HFFc6 (cell line): ENCODE measurements at regions not wholly inside any gene's neighbourhood (a gene's known extent, or its start where the extent isn't known, plus 50 kb on each side); places are given as distances from the start of the nearest gene placed in this dataset.

Experiments
- DNase-seq: peaks from one replicate; pipeline ENCODE4 v3.0.0-alpha.2; 2018
- H3K27ac Mint-ChIP-seq: 2 replicates; pipeline ENCODE4 v1.8.0; 2020; ENCODE audit warnings: mild to moderate bottlenecking, mixed read lengths
- H3K27me3 Mint-ChIP-seq: 2 replicates; pipeline ENCODE4 v1.8.0; 2021; ENCODE audit warnings: mild to moderate bottlenecking, moderate library complexity, mixed read lengths; ENCODE audit not compliant: insufficient read depth
- H3K36me3 Mint-ChIP-seq: 2 replicates; pipeline ENCODE4 v1.8.0; 2021; ENCODE audit warnings: low read depth, mixed read lengths
- H3K4me1 Mint-ChIP-seq: 2 replicates; pipeline ENCODE4 v1.8.0; 2020; ENCODE audit warnings: low read depth, mixed read lengths
- H3K4me3 Mint-ChIP-seq: 2 replicates; pipeline ENCODE4 v1.8.0; 2020; ENCODE audit warnings: mild to moderate bottlenecking, moderate library complexity, mixed read lengths
- H3K9me3 Mint-ChIP-seq: 2 replicates; pipeline ENCODE4 v1.8.0; 2020; ENCODE audit warnings: mild to moderate bottlenecking, mixed read lengths
- TF ChIP-seq, protein P1 (sequence below): fragments of 200-600 bp; sonication (generic); IDR thresholded peaks from 2 replicates; pipeline ENCODE4 v1.5.0; 2021; ENCODE audit warnings: antibody characterized with exemption, mild to moderate bottlenecking

DNA sequence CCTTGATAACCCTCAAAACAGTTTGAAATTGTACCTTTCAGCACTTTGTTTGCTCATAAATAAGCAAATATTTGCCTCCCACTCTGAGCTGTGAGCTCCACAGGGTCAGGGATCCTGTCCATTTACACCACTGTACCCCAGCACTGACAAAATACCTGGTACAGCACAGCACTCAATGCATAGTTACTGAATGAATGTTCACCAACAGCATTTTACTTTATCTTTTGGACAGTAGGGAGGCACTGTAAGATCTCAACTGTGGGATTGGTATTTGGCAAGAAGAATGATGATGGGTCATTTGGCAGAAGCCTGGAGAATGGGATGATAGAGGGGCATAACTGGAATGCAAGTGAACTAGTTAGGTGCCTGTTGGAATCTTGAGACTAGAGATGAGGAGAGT lies 127.2 kb upstream of the ARGLU1 start:
- H3K9me3 Mint-ChIP-seq: peaks cover 5% of the 10 kb centered on the region; the same call in 1 of the 2 replicates
- TF ChIP-seq, protein P1, sequence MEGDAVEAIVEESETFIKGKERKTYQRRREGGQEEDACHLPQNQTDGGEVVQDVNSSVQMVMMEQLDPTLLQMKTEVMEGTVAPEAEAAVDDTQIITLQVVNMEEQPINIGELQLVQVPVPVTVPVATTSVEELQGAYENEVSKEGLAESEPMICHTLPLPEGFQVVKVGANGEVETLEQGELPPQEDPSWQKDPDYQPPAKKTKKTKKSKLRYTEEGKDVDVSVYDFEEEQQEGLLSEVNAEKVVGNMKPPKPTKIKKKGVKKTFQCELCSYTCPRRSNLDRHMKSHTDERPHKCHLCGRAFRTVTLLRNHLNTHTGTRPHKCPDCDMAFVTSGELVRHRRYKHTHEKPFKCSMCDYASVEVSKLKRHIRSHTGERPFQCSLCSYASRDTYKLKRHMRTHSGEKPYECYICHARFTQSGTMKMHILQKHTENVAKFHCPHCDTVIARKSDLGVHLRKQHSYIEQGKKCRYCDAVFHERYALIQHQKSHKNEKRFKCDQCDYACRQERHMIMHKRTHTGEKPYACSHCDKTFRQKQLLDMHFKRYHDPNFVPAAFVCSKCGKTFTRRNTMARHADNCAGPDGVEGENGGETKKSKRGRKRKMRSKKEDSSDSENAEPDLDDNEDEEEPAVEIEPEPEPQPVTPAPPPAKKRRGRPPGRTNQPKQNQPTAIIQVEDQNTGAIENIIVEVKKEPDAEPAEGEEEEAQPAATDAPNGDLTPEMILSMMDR: no peak
- no peak overlapping the region for H3K27ac Mint-ChIP-seq
- H3K27me3 Mint-ChIP-seq: no peaks in the 10 kb centered on the region; the same call in 1 of the 2 replicates
- H3K36me3 Mint-ChIP-seq: no peaks in the 10 kb centered on the region
- DNase-seq: no peak
- H3K4me1 Mint-ChIP-seq: peaks cover 3% of the 10 kb centered on the region; the same call in 1 of the 2 replicates
- H3K4me3 Mint-ChIP-seq: no peak overlapping the region

DNA sequence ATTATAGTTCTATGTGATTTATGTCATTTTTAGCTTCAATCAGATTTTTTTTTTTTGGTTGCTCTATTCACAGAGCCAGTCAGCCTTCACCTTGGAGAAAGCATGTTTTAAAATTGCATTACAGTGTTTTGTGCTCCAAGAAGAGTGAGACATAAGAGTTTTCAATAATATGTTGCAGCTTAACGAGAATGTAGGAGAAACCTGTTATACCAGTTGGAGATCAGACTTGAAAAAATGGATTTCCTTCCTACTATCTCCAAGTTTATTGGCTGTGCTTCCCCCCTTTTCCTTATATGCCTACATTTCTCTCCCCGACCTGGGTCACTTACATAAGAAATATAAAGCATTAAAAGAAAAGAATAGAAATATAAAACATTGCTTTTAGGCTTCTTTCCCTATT lies 123.9 kb upstream of the ARGLU1 start:
- no peak for DNase-seq
- TF ChIP-seq, protein P1: no peak
- no peaks in the 10 kb centered on the region; the same call in 1 of the 2 replicates for H3K27me3 Mint-ChIP-seq
- H3K4me1 Mint-ChIP-seq: no peaks in the 10 kb centered on the region
- no peaks in the 10 kb centered on the region for H3K9me3 Mint-ChIP-seq
- H3K4me3 Mint-ChIP-seq: no peak overlapping the region
- no peak overlapping the region for H3K27ac Mint-ChIP-seq
- H3K36me3 Mint-ChIP-seq: no peaks in the 10 kb centered on the region

DNA sequence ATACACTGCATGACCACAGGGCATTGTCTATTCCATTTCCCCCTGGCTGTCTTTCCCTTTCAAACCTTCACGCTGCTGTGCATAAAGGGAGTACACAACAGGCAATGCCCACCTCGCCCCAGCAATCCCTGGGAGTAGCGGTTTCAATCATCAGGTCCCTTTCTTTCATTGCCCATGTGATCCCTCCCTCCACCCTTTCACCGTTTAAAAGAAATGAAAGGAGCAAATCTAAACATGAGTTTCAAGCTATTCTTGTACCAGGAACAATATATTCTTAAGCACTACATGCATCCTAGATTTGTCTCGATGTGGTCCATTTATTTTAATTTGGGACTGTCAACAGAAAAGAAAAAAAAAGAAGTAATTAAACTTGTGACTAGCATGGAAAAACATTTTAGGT lies 123.4 kb upstream of the ARGLU1 start:
- Mint-ChIP-seq H3K9me3 (no peaks in the 10 kb centered on the region), H3K4me3 (no peak overlapping the region)

DNA sequence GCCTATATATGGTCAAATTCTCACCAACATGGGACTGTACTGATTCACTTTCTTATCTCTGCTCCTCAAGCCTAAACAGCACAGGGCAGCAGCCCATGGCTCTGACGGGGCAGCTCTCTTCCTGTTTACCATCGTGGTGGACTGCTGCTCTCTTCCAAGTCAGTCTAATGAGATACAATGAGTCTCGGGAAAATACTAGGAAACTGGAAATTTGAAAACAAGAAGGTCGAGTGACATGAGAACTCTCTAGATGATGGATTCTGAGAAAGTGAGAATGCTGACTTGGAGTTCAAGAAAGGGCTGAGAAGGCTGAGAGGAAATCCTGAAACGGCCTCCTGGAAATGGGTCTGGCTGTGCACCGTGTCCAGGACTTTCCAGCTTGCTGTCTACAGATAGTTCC lies 122.8 kb upstream of the ARGLU1 start:
- no peaks in the 10 kb centered on the region for H3K4me1 Mint-ChIP-seq
- H3K4me3 Mint-ChIP-seq: no peak overlapping the region
- no peaks in the 10 kb centered on the region for H3K9me3 Mint-ChIP-seq
- H3K27ac Mint-ChIP-seq: no peak overlapping the region
- DNase-seq: no peak
- no peaks in the 10 kb centered on the region for H3K36me3 Mint-ChIP-seq
- H3K27me3 Mint-ChIP-seq: no peaks in the 10 kb centered on the region; the same call in 1 of the 2 replicates
- TF ChIP-seq, protein P1: no peak

More for the DNA sequence above, 123.4 kb upstream of the ARGLU1 start:
- DNase-seq: no peak
- no peaks in the 10 kb centered on the region for H3K36me3 Mint-ChIP-seq
- TF ChIP-seq, protein P1: no peak
- no peaks in the 10 kb centered on the region; the same call in 1 of the 2 replicates for H3K27me3 Mint-ChIP-seq
- no peak overlapping the region for H3K27ac Mint-ChIP-seq
- no peaks in the 10 kb centered on the region for H3K4me1 Mint-ChIP-seq

DNA sequence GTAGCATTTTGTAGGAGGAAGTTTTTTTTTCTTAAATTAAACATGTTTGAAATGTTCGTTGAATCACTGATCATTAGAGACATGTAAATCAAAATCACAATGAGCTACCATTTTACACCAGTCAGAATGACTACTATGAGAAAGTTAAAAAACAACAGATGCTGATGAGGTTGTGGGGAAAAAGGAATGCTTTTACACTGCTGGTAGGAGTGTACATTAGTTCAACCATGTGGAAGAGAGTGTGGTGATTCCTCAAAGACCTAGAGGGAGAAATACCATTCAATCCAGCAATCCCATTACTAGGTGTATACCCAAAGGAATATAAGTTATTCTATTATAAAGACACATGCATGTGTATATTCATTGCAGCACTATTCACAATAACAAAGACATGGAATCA lies 122.0 kb upstream of the ARGLU1 start:
- H3K27me3 Mint-ChIP-seq: no peaks in the 10 kb centered on the region; the same call in 1 of the 2 replicates
- no peak overlapping the region for H3K4me3 Mint-ChIP-seq
- no peaks in the 10 kb centered on the region for H3K9me3 Mint-ChIP-seq
- H3K27ac Mint-ChIP-seq: no peak overlapping the region
- no peaks in the 10 kb centered on the region for H3K4me1 Mint-ChIP-seq
- H3K36me3 Mint-ChIP-seq: no peaks in the 10 kb centered on the region
- DNase-seq: no peak
- TF ChIP-seq, protein P1: no peak

DNA sequence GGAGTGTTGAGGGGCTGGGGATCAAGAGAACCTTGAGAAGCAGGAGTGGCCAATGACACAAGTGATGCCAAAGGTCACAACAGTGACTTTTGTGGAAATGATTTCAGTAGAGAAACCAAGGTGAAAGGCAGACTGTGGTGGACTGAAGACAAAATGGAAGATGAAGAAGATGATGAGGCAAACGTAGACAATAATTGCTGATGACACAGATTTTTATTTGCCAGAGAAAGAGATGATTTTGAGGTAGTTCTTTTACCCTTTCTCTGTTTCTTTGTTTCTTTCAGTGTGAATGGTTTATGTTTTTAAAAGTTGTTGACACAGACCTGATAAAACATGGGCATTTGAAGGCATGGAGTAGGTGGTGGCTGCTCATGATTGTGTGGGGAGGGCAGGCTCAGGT lies 121.0 kb upstream of the ARGLU1 start:
- DNase-seq: no peak
- no peaks in the 10 kb centered on the region for H3K9me3 Mint-ChIP-seq
- H3K36me3 Mint-ChIP-seq: no peaks in the 10 kb centered on the region
- TF ChIP-seq, protein P1: no peak
- no peak overlapping the region for H3K27ac Mint-ChIP-seq
- no peak overlapping the region for H3K4me3 Mint-ChIP-seq
- H3K4me1 Mint-ChIP-seq: no peaks in the 10 kb centered on the region
- no peaks in the 10 kb centered on the region; the same call in 1 of the 2 replicates for H3K27me3 Mint-ChIP-seq
